HG02852 (cell line): ENCODE measurements at regions not wholly inside any gene's neighbourhood (a gene's known extent, or its start where the extent isn't known, plus 50 kb on each side); places are given as distances from the start of the nearest gene placed in this dataset.
A peak's percentile ranks its signal among the peaks of the same experiment; 100 is the strongest.

Source experiments
- ATAC-seq: cut with Tn5 transposase; IDR thresholded peaks from one replicate; pipeline ENCODE4 v1.9.1; 2021; ENCODE audit warnings: mild to moderate bottlenecking, moderate library complexity; ENCODE audit not compliant: unreplicated experiment

DNA sequence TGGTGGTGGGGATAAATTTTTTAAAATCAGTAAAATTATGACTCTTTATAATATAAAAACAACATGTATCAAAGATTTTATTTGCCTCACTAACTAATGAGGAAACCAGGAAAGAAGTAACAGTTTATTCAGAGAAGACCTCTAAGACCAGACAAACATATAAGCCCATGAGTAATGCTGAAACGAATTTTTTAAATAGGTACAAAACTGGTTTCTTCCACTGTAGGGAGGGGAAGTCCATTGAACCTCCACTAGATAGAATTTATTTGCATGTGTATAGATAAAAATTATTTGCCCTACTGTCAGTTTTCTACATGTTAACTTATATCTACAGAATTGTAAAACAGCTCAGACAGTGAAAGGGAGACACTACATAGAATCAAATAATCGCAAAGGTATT lies 86.8 kb downstream of the ZC3H11B start:
- ATAC-seq = no peak

DNA sequence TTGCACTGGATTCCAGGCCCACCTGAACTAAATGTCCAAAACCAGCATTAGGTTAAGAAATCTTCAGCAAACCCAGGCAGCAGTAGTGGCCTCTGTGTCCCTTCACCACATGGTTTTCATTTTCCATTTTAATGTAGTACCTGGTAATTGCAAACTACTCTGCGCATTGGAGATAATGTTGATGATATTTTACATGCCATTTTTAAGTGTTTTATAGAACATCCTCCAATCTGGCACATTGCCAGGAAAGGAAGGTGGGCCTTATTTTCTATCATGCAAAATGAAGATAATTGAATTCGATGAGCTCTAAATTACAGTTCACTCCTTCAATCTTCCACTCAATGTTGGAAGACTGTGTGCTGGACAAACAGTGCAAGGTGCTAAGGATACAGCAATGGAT lies 89.5 kb downstream of the ZC3H11B start:
- no peak for ATAC-seq

DNA sequence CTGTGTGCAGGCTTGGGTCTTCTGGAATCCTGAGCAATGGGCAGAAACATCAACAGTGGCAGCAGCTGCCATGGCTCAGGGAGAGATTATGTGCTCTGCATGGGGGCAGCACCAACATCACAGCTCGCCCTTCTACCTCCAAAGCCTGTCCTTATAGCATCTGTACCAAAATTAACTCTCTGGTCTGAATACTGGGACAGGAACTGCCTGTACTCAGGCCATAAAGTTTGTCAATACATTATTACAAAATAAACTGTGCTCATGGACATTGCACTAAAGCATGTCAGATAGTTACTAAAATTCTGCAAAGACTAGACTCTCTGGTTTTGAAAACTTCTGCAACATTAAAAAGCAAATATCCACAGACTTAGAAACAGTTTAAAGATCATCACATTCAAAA lies 91.6 kb downstream of the ZC3H11B start:
- no peak for ATAC-seq

DNA sequence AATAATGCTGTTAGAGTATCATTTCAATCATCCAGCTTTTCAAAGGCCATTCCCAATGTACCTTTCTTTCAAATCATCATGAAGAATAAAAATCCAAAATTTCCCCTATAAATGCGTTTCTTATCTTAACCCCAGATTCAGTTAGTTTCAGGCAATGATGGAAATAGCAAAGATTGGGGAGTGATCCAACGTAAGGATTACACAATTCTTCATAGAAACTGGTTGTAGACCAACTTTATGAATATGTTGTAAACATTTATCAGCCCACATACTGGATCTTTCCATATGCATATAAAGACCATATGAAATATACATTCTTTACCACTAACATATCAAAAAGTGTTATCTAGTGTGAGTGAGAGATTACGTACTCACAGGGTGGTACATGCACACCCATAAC lies 92.7 kb downstream of the ZC3H11B start:
- ATAC-seq = no peak

DNA sequence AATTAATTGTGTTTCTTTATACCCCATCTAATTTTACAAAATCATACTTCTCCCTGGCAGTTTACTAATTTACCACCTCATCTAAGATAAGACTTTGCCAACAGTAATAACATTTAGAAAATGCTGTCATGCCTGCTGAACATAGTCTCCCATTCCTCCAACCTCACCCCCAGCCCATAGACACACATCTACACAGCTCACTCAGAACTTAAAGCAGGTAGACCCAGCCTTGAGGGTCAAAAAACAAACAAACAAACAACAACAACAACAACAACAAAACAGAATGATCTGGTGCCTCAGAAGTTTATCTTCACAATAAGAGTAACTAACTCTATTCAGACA lies 94.0 kb downstream of the ZC3H11B start:
- ATAC-seq = no peak

DNA sequence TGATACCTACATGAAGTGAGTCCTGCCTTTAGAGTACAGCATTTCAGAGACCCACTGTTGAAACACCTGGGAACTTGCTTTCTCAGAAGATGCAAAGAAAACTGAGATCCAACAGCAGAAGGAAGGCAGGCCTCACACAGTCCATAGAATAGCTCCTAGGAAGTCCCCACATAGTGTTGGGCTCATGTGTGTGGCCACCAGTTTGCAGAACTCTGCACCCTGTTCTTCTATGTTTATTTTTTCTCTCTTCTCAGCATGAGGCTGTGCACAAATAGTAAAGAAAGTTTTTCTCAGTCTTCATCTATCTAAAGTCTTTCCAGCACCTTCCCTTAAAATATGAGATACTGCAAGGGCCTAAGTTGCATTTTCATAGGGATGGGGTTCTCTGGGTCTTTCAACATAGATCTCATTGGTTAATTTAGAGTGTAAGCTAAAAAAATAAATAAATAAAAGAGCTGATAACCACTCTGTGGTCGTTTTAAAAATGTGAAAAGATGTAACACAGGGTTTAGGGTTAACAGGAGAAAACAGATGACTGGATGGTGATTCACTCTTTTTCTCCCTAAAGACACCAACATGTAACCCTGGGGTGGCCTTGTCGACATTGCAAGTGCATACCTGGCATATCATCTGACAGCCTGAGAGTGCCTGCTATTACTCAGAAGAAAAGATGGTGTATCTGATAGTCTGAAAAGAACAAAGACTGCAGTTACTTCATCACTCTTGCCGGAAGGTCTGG lies 94.6 kb downstream of the ZC3H11B start:
- no peak for ATAC-seq

DNA sequence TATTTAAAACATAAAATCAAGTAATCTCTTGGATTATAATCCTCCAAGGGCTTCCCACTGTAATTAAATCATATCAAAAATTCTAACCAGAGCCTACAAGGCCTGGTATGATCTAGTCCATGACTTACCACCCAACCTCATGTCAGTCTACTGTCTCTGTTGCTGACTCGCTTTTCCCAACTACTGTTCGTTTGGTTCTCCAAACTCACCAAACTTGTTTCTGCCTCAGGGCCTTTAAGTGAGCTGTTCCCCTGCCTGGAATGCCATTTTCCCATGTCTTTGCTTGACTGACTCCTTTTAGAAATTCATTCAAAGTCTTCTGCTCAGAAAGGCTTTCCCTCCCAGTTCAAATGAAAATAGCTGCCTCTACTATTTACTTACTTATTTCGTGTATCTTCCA lies 95.9 kb downstream of the ZC3H11B start:
- ATAC-seq = no peak

DNA sequence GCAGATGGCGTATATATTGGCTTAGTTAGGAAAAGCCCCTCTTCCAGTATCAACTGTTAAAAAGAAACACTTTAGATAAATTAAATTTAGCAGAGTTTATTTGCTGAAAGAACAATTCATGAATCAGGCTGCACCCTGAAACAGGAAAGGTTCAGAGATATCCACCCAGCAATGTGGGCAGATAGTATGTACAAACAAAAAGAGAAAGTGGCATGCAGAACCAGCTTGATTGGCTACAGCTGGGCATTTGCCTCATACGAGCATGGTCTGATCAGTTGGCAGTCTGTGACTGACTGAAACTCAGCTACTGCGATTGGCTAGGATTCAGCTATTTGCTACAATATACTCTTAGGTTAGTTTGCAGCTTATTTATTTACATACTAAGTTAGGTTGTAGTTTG lies 98.2 kb downstream of the ZC3H11B start:
- no peak for ATAC-seq

DNA sequence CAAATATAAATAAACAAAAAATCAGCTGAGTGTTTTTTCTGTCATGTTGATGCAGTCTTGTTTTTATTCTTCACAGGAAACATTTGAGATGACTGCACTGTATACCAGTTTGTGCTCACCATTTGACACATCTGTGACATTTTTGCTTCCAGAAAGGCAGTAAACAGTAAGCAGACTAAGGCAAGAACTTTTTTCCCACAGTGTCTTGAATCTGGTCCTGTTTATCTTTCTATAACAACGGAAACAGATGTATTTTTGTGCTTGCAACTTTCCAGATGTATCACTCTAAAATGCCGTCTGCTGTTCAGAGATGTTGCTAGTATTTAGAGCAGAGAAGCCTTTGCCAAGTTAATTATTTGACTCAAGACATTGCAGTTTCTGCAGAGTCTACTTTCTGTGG lies 105.5 kb downstream of the ZC3H11B start:
- ATAC-seq = no peak

DNA sequence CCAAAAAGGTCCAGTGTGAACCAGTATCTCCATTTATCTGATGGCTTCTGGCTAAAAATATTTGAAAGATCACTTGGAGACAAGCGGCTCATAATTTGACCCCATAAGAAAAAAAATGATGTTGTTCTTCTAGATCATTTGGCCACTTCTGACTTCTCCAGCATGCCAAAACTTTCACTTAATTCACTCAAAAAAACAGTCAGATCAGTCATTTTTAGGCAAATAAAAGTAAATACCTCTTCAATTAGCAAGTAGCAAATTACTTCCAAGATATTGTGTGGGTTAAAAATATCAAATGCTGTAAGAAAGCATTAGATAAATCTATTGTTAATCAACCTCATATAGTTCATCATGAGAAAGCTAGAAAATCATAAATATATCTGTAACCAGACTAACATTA lies 106.0 kb downstream of the ZC3H11B start:
- ATAC-seq = no peak

DNA sequence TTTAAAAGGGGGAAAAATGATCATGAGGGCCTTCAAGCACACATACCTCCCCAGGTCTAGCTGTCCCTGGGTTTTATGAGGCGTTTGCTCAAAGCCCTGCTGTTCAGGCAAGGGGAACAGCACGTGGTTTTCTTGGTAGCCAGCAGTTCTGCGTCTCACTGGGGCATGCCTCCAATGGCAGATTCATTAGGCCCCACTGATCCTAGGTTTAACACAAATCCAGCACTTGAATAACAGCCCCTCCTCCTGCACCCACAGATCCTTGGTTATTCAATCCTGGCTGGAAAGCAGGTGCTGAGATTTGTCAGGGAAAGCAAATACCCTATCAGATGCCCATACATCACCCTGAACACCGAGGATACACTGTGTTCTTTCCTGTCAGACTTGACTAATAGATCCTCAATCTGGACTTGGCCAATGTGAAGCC lies 106.4 kb downstream of the ZC3H11B start:
- no peak for ATAC-seq

DNA sequence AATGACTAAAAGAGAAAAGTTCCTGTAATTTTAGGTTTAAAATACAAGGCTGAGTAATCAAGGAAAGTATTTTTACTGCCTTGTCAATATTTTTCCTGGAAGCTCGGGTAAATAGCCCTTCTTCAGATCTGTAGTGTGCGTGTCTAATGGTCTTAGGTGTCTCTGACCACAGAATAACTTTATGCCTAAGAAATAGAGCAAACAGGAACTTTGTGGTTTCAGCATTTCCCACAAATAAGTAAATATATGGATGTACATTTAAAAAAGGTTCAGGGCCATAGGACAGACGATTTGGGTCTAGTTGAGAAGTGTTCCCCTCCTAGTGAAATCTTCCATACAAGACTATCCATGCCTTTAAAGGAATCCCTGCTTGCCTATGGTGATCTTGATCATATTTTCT lies 107.0 kb downstream of the ZC3H11B start:
- ATAC-seq = no peak

DNA sequence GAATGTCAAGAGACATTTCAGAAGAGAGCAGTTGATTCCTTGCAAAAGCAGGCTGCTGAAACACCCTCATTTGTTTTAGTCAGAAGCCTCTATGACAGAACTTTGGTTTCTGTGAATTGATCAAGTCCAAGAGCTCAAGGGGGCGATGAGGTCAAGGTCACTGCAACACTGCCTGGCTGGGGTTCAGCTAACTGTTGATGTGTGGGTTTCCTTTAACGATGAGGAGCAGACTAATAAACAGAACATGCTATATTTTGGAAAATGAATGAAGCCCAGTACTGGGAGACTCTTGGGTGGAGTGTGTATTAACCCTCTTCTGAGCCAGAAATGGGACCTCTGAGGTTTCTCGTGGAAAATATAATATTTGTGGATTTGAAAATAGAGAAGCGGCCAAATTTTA lies 109.3 kb downstream of the ZC3H11B start:
- no peak for ATAC-seq

DNA sequence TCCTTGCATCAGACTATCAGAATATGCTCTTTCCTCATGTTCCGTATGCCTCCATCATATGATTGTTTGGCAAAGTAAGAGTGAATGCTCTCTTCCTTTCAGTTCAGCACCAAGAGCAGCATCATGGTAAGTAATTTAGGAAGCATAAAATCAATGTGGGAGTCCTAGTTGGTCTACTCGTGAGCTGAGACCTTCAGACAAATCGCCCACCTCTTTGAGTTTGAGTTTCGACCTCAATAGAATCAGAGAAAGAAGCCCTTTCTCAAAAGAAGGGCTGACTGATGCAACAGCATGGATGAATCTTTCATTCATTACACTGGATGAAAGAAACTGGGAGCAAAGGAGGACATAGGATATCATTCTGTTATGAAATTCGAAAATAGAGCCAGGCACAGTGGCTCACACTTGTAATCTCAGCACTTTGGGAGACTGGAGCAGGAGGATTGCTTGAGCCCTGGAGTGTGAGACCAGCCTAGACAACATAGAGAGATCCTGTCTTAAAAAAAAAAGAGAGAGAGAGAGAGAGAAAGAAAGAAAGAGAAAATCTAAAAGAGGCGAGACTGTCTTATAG lies 112.5 kb downstream of the ZC3H11B start:
- ATAC-seq = peak; percentile 55

DNA sequence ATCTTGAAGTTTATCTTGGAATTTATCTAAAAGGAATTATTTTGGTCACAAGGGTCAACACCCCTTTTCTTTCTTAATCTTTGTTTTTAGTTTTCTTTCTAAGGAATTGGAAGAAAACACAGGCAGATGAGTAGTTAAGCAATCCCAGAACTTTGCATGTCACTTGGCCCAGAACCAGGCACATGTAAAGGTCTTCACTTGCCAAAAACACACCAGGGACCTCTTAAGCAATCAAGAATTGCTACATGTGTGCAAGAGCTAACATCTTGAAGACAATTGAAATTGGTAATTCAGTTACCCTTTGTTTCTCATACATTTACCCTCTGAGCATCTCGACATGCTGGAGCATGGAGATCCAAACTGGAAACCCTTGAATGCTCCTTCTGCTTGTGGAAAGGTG lies 114.2 kb downstream of the ZC3H11B start:
- no peak for ATAC-seq

DNA sequence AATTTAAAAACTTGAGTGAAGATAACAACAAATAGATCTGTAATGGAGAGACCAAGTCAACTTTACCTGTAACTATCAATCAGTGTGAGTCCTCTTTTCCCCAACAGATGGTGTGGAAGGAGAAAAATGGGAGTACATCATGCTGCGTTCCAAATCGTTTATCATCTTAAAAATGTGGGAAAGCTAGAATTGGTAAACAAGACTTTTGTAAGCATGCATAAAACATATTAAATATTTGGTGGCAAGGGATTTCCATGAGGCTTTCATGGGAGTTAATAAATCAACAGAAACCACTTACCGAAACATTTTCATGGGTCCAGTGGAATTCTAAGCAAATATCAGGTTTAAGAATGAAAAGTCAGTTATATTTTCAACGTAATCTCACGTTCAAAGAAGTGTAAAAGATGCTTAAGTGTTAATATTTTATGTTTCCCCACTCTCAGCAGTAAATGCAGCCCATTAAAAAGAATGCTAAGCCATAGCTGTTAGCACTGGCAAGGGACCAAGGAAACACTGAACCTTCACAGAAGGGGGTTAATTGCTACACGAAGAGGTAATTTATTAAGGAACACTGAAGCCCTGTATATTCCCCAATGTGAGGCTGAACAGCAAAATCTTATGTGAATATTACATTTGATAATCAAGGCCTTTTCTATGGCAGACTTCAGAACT lies 117.0 kb downstream of the ZC3H11B start:
- ATAC-seq = no peak

DNA sequence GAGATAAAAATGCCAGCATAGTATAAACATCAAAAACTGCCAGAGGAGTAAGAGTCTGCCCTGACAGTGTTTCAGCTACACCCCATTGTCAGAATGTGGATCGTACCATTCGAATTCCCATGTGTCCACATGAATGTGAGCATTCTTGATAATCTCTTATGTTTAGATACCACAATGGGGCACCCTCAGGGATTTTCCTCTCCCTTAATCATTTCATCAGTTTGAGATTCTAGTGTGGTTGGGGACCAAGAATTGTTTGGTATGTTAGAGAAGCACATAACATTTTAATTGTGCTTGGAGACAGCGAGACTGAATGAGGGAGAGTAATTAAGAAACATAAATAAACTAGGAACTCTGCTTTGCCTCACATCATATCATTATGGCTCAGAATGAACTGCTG lies 120.2 kb downstream of the ZC3H11B start:
- ATAC-seq = no peak

DNA sequence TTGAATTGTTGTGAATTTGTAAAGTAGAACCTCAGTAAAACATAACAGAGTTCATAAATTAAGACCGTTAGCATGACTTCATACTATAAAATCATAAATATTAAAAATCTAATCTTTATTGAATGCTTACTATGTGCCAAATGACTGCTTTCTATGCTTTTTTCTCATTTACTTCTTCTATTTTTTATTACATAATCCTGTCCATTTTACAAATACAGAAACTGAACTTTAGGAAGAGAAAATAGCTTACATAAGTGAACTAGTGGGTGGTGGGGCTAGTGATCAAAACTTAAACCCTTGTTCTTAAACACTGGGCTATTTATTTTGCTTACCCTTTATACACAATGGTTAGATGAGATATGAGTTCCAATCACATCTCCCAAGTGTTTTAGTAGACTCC lies 122.3 kb downstream of the ZC3H11B start:
- ATAC-seq = no peak

DNA sequence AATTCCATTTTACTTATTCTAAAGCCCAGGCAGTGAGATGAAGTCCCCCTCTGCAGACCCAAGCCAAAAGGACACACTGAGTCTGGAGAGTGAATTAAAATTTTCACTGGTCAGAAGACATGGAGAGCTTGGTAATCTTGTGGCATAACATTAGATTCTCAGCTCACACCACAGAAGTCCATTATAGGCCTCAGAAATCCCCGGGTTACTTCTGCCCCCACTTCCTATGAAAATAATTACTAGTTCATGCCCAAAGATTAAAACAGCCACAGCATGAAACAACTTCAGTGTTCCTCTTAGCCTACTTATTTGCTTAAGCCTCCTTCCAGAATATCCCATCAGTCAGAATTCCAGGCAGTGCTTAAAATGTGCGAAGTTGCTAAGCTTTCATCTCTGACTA lies 123.3 kb downstream of the ZC3H11B start:
- ATAC-seq = no peak

DNA sequence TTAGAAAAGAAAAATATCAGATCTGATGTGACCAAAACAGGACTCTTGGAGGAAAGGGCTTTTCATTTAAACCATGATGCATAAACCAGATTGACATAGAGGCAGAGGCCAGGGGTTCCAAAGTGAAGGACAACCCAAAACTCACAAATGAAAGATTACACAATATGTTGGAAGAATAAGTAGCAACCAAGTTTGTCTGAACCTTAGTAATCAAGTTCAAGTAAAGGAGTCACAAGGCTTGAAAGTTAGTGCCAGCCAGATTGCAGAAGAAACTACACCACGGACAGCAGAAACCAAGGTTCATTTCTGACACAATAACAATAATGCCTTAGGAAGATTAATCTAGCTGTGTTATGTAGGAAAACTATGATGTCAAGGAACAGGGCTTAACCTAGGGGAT lies 124.6 kb downstream of the ZC3H11B start:
- ATAC-seq = no peak

DNA sequence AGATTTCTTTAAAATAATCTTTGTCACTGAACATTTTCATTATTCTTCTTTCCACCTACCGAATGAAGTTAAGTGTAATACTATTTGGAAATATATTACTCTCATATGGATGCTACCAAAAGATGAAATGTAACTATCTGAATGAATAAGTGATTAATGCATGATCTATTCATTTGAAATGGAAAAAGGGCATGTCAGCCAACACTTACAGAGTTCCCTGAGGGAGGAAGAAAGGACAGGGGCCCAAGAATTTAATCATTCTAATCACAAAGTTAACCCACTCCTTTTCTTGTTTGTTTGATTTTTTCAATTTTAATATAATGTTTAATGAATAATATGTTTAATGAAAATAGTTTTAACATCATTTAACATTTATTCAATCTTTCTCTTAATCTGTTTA lies 129.4 kb downstream of the ZC3H11B start:
- ATAC-seq = no peak

DNA sequence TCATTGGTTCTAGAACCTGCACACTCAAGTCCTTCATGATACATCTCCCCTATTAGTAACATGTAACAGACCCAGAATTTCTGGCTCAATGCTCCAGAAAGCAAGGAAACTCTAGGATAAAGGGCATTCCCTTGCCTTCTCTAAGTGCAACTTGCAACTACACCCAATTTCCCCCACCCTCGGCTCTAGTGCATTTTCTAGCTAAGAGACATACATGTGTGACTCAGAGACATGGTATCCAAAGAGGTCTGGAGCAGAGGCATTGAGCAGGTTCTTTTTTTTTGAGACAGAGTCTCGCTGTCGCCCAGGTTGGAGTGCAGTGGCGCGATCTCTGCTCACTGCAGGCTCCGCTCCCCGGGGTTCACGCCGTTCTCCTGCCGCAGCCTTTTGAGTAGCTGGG lies 132.9 kb downstream of the ZC3H11B start:
- no peak for ATAC-seq

DNA sequence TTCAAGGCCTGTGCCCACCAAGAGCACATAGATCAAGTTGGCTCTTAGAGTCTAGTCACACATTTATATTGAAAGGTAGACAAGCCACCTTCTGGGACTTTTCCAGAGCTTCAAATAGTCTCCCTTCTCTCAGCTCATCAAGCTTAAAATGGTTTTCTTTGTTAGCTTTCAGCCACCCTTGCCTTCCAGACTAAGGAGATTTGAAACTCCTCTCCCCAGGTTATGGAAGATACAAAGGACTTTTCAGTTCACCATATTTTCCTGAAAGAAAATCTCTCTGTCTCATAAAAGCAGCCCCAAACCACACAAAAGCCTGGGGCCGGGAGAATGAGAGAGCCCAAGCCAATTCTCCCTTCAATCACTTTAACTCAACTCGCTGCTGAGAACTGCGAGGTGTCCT lies 134.1 kb downstream of the ZC3H11B start:
- no peak for ATAC-seq
